GM12878 (cell line): ENCODE measurements at regions not wholly inside any gene's neighbourhood (a gene's known extent, or its start where the extent isn't known, plus 50 kb on each side); places are given as distances from the start of the nearest gene placed in this dataset.

ENCODE experiments used
- ATAC-seq: fragments of 200-7000 bp; cut with Tn5 transposase; 3 replicates; pipeline ENCODE4 v1.9.1; 2020; ENCODE audit warnings: mild to moderate bottlenecking, moderate library complexity
- BruUV-seq: library from RNA; stranded (reverse); fragments of 400-500 nt; replicated peaks from 2 replicates; lab custom pipeline; 2021; lab: Mats Ljungman, UMichigan
- CTCF ChIA-PET: fragments of 300-600 bp; sonication (Branson Sonifier 250); formaldehyde crosslinking; extraction: SDS; loops from one replicate; lab custom pipeline; 2021; ENCODE audit warnings: inconsistent platforms; lab: Yijun Ruan, JAX
- POLR2A ChIA-PET: fragments of 350-600 bp; formaldehyde crosslinking; extraction: SDS; loops from one replicate; lab custom pipeline; 2021; ENCODE audit warnings: inconsistent platforms; lab: Charles Lee
- RAD21 ChIA-PET: fragments of 300-600 bp; sonication (Branson Sonifier 250); formaldehyde crosslinking; loops from one replicate; lab custom pipeline; 2023; ENCODE audit warnings: antibody characterized with exemption; ENCODE audit not compliant: unreplicated experiment; lab: Charles Lee
- SMC1A ChIA-PET: fragments of 300-600 bp; sonication (Branson Sonifier 250); formaldehyde crosslinking; loops from one replicate; lab custom pipeline; 2023; ENCODE audit not compliant: unreplicated experiment, uncharacterized antibody; lab: Charles Lee
- DNase-seq: peaks from one replicate; pipeline ENCODE4 v3.0.0-alpha.2; 2011; ENCODE audit warnings: low read depth, low spot score
- FAIRE-seq: peaks from 3 replicates; lab custom pipeline; 2011; peaks lifted over from hg19 to GRCh38; lab: Jason Lieb, UNC
- H2AFZ ChIP-seq: 2 replicates; pipeline ENCODE4 v1.6.0; 2011; ENCODE audit warnings: low read depth, low read length, control low read depth; ENCODE audit not compliant: control insufficient read depth
- H3K27ac ChIP-seq: 2 replicates; pipeline ENCODE4 v1.5.1; 2011; ENCODE audit warnings: control low read depth; ENCODE audit not compliant: control insufficient read depth, insufficient read depth
- H3K27me3 ChIP-seq, 2 experiments: replicated peaks in 1 of 2; 2 replicates each; pipeline versions ENCODE4 v1.6.0 to v1.6.1; 2011; ENCODE audit warnings: low read length in 1 of 2; ENCODE audit not compliant: control insufficient read depth in 2 of 2, insufficient read depth in 2 of 2
- H3K36me3 ChIP-seq, 2 experiments: 2 replicates each; pipeline ENCODE4 v1.5.1; 2011; ENCODE audit warnings: low read length in 1 of 2; ENCODE audit not compliant: control insufficient read depth in 2 of 2, insufficient read depth in 2 of 2
- H3K4me1 ChIP-seq: 2 replicates; pipeline ENCODE4 v1.6.1; 2011; ENCODE audit warnings: mild to moderate bottlenecking, low read length, moderate library complexity, mixed read lengths; ENCODE audit not compliant: control insufficient read depth, insufficient read depth
- H3K4me2 ChIP-seq: 2 replicates; pipeline ENCODE4 v1.6.0; 2011; ENCODE audit warnings: control low read depth; ENCODE audit not compliant: control insufficient read depth, insufficient read depth
- H3K4me3 ChIP-seq: fragments of 200-600 bp; sonication (generic); 2 replicates; pipeline ENCODE4 v1.5.1; 2016
- H3K79me2 ChIP-seq: 2 replicates; pipeline ENCODE4 v1.6.0; 2011; ENCODE audit warnings: low read length; ENCODE audit not compliant: control insufficient read depth, insufficient read depth
- H3K9ac ChIP-seq: 2 replicates; pipeline ENCODE4 v1.8.0; 2011; ENCODE audit warnings: low read length, control low read depth, mixed read lengths; ENCODE audit not compliant: control insufficient read depth, insufficient read depth
- H3K9me3 ChIP-seq: replicated peaks from 3 replicates; pipeline ENCODE4 v1.5.1; 2011; ENCODE audit warnings: mild to moderate bottlenecking, low read length; ENCODE audit not compliant: control insufficient read depth, insufficient read depth
- H4K20me1 ChIP-seq: 2 replicates; pipeline ENCODE4 v1.6.0; 2011; ENCODE audit not compliant: control insufficient read depth, insufficient read depth
- ATF7 ChIP-seq: fragments of 450-650 bp; IDR thresholded peaks from 2 replicates; pipeline ENCODE4 v1.6.1; 2016; ENCODE audit warnings: low read depth, mild to moderate bottlenecking
- CUX1 ChIP-seq: IDR thresholded peaks from 2 replicates; pipeline ENCODE4 v1.6.1; 2012; ENCODE audit warnings: improper control_type of control experiment, low read depth, low read length; ENCODE audit not compliant: insufficient replicate concordance
- EZH2 ChIP-seq: IDR thresholded peaks from 2 replicates; pipeline ENCODE4 v1.6.1; 2012; ENCODE audit warnings: low read depth, mild to moderate bottlenecking, control low read depth, inconsistent platforms, low read length, borderline replicate concordance; ENCODE audit not compliant: control insufficient read depth
- JUNB ChIP-seq: IDR thresholded peaks from 2 replicates; pipeline ENCODE4 v1.6.1; 2016; ENCODE audit warnings: antibody characterized with exemption, mild to moderate bottlenecking
- MTA3 ChIP-seq: IDR thresholded peaks from 2 replicates; pipeline ENCODE4 v1.6.1; 2012; ENCODE audit warnings: low read length, inconsistent platforms, borderline replicate concordance
- NBN ChIP-seq: fragments of 450-650 bp; IDR thresholded peaks from 2 replicates; pipeline ENCODE4 v1.6.1; 2016
- NKRF ChIP-seq: fragments of 450-650 bp; conservative IDR thresholded peaks from 2 replicates; pipeline ENCODE4 v1.6.1; 2017; ENCODE audit warnings: mild to moderate bottlenecking, moderate library complexity
- PAX8 ChIP-seq: fragments of 450-650 bp; IDR thresholded peaks from 2 replicates; pipeline ENCODE4 v1.6.1; 2017; ENCODE audit warnings: mild to moderate bottlenecking, moderate library complexity
- POLR2AphosphoS2 ChIP-seq: IDR thresholded peaks from 2 replicates; pipeline ENCODE4 v1.6.1; 2011; ENCODE audit warnings: low read depth, mild to moderate bottlenecking, low read length, improper control_type of control experiment, moderate library complexity
- RBBP5 ChIP-seq: fragments of 200-600 bp; sonication (generic); conservative IDR thresholded peaks from 2 replicates; pipeline ENCODE4 v1.6.1; 2016
- RELA ChIP-seq: fragments of 450-650 bp; IDR thresholded peaks from 2 replicates; pipeline ENCODE4 v1.8.0; 2014; ENCODE audit warnings: borderline replicate concordance; ENCODE audit not compliant: partially characterized antibody
- SKIL ChIP-seq: fragments of 450-650 bp; IDR thresholded peaks from 2 replicates; pipeline ENCODE4 v1.6.1; 2017; ENCODE audit warnings: mild to moderate bottlenecking, low read depth, inconsistent platforms; ENCODE audit not compliant: poor library complexity, severe bottlenecking
- SMC3 ChIP-seq: IDR thresholded peaks from 2 replicates; pipeline ENCODE4 v1.6.1; 2011; ENCODE audit warnings: low read length, improper control_type of control experiment, borderline replicate concordance
- SP1 ChIP-seq: IDR thresholded peaks from one replicate; pipeline ENCODE4 v1.6.1; 2011; ENCODE audit warnings: low read depth, low read length
- SPI1 ChIP-seq: IDR thresholded peaks from 2 replicates; pipeline ENCODE4 v1.6.1; 2011; ENCODE audit warnings: low read depth, mild to moderate bottlenecking, low read length, moderate library complexity, borderline replicate concordance; ENCODE audit not compliant: insufficient read depth
- SUPT20H ChIP-seq: IDR thresholded peaks from 2 replicates; pipeline ENCODE4 v1.6.1; 2011; ENCODE audit warnings: low read depth, mild to moderate bottlenecking, low read length, moderate library complexity, borderline replicate concordance; ENCODE audit not compliant: control insufficient read depth
- SUZ12 ChIP-seq: fragments of 200-600 bp; sonication (generic); IDR thresholded peaks from one replicate; pipeline ENCODE4 v1.6.1; 2018; ENCODE audit warnings: antibody characterized with exemption, mild to moderate bottlenecking; ENCODE audit not compliant: unreplicated experiment
- ZNF217 ChIP-seq: fragments of 450-650 bp; IDR thresholded peaks from 2 replicates; pipeline ENCODE4 v1.6.1; 2017; ENCODE audit warnings: antibody characterized with exemption, mild to moderate bottlenecking
- WGBS: methylation state at CpG from one replicate; pipeline ENCODE4 v1.1.6; 2016; ENCODE audit warnings: low lambda C conversion rate; ENCODE audit not compliant: insufficient replicate concordance, insufficient coverage; ENCODE audit errors: missing lambda C conversion rate; 5-methylcytosine and 5-hydroxymethylcytosine counted together
- in situ Hi-C: fragments of 300-500 bp; cut with MboI; formaldehyde crosslinking; loops from 9 replicates; pipeline ENCODE4 v1.14.3; 2018; ENCODE audit warnings: mixed read lengths
- intact Hi-C: fragments of 100-400 bp; cut with micrococcal nuclease; formaldehyde crosslinking; loops from one replicate; pipeline ENCODE4 v1.14.2; 2022; ENCODE audit not compliant: unreplicated experiment

- H4K20me1 ChIP-seq = no peaks in the 10 kb centered on the region
- no peak overlapping the region for H2AFZ ChIP-seq
- no peak for ATAC-seq
- ChIA-PET CTCF (no interaction called here), SMC1A (interaction anchor here (1.5 kb wide), 1 partner anchor 9 kb away, joined by 5 read pairs; no protein-coding TSS in a partner anchor), RAD21 (no interaction called here), POLR2A (no interaction called here)
- H3K27me3 ChIP-seq = no peaks in the 10 kb centered on the region
- H3K27ac ChIP-seq = no peak overlapping the region
- no peak overlapping the region for H3K4me2 ChIP-seq
- BruUV-seq = no TSS peak
- H3K79me2 ChIP-seq = no peaks in the 10 kb centered on the region
- no peak for FAIRE-seq
- H3K9me3 ChIP-seq = no peaks in the 10 kb centered on the region
- DNase-seq = no peak
- intact Hi-C loops = no loop called here
- in situ Hi-C loops = no loop called here
- H3K36me3 ChIP-seq = no peaks in the 10 kb centered on the region
- H3K9ac ChIP-seq = no peak overlapping the region
- 47% methylated on average over 6 of the region's 6 CpGs for WGBS
- no peak overlapping the region for H3K4me3 ChIP-seq
- H3K4me1 ChIP-seq = no peaks in the 10 kb centered on the region
- TF ChIP-seq SKIL (no peak), SMC3 (no peak), ZNF217 (no peak), SUZ12 (no peak), RBBP5 (no peak), EZH2 (no peak), SUPT20H (no peak), CUX1 (no peak), SPI1 (no peak), JUNB (no peak), PAX8 (no peak), MTA3 (no peak), ATF7 (no peak), NBN (no peak), POLR2AphosphoS2 (no peak), SP1 (no peak), NKRF (no peak), RELA (no peak)
Observed at GRCh38 chr18:55149994-55150393, 190.7 kb upstream of the CCDC68 start.
